ENCODE measurements at regions not wholly inside any gene's neighbourhood (a gene's known extent, or its start where the extent isn't known, plus 50 kb on each side); places are given as distances from the start of the nearest gene placed in this dataset.

- H3K9me2 ChIP-seq, result no peaks in the 10 kb centered on the region; the same call in 1 of the 2 replicates
- H2AFZ ChIP-seq (ENCODE audit: low read depth), result no peak overlapping the region
- no peak overlapping the region for H3K9ac ChIP-seq
- no peak overlapping the region for H3K4me3 ChIP-seq (ENCODE audit: low read depth in 2 of 2, low read length in 1 of 2)
- ChIA-PET CTCF (interaction anchor here (1.0 kb wide), 1 partner anchor 25 kb away, joined by 3 read pairs; no protein-coding TSS in a partner anchor), POLR2A (no interaction called here)
- H3K36me3 ChIP-seq (replicated peaks in 1 of 2; ENCODE audit: control insufficient read depth in 1 of 2, insufficient read depth in 2 of 2, low read length in 1 of 2), result peaks cover 0 to 5% of the 10 kb centered on the region in 2 experiments
- DNase-seq, result no peak
- H3K27ac ChIP-seq (ENCODE audit: low read depth in 2 of 2, low read length in 1 of 2), result no peak overlapping the region
- no peak overlapping the region for H3K4me2 ChIP-seq
- WGBS (ENCODE audit: low lambda C conversion rate), result 86% methylated on average over 9 of the region's 9 CpGs
- peaks cover 0 to 5% of the 10 kb centered on the region in 2 experiments; a peak in 3 of 4 replicates for H3K4me1 ChIP-seq (ENCODE audit: control insufficient read depth in 1 of 2, insufficient read depth in 2 of 2, low read depth in 1 of 2, low read length in 1 of 2)
- no peaks in the 10 kb centered on the region for H3K9me3 ChIP-seq
- H3K79me2 ChIP-seq (ENCODE audit: insufficient read depth), result peaks cover 78% of the 10 kb centered on the region
- no peaks in the 10 kb centered on the region for H3F3A ChIP-seq (replicated peaks; ENCODE audit: insufficient read depth)
- no peaks in the 10 kb centered on the region for H3K27me3 ChIP-seq (ENCODE audit: insufficient read depth)
- no peak for TF ChIP-seq CHD2 (IDR thresholded peaks at IDR 0.05; ENCODE audit: low read length, partially characterized antibody)
- TF ChIP-seq GATA2 (CRISPR knock-in tag; IDR thresholded peaks at IDR 0.05), result no peak
- TF ChIP-seq FOXJ3 (CRISPR knock-in tag; IDR thresholded peaks at IDR 0.05), result no peak
- no peak for TF ChIP-seq SIN3A (IDR thresholded peaks at IDR 0.05; ENCODE audit: borderline replicate concordance, low read depth, low read length)
- TF ChIP-seq TEAD4 (IDR thresholded peaks at IDR 0.05; ENCODE audit: borderline replicate concordance, insufficient read depth), result no peak
- TF ChIP-seq RXRA (IDR thresholded peaks at IDR 0.05; ENCODE audit: borderline replicate concordance, low read depth), result no peak
- TF ChIP-seq ZBTB33 (IDR thresholded peaks at IDR 0.05; ENCODE audit: borderline replicate concordance, low read depth), result no peak
- no peak for TF ChIP-seq NFIC (IDR thresholded peaks at IDR 0.05; ENCODE audit: borderline replicate concordance)
- TF ChIP-seq, protein P1, sequence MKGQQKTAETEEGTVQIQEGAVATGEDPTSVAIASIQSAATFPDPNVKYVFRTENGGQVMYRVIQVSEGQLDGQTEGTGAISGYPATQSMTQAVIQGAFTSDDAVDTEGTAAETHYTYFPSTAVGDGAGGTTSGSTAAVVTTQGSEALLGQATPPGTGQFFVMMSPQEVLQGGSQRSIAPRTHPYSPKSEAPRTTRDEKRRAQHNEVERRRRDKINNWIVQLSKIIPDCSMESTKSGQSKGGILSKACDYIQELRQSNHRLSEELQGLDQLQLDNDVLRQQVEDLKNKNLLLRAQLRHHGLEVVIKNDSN (IDR thresholded peaks at IDR 0.05; ENCODE audit: borderline replicate concordance, low read depth), result no peak
- TF ChIP-seq FOXM1 (IDR thresholded peaks at IDR 0.05; ENCODE audit: low read depth), result no peak
- no peak for TF ChIP-seq RCOR1 (IDR thresholded peaks at IDR 0.05; ENCODE audit: low read length)
- TF ChIP-seq, protein P2, sequence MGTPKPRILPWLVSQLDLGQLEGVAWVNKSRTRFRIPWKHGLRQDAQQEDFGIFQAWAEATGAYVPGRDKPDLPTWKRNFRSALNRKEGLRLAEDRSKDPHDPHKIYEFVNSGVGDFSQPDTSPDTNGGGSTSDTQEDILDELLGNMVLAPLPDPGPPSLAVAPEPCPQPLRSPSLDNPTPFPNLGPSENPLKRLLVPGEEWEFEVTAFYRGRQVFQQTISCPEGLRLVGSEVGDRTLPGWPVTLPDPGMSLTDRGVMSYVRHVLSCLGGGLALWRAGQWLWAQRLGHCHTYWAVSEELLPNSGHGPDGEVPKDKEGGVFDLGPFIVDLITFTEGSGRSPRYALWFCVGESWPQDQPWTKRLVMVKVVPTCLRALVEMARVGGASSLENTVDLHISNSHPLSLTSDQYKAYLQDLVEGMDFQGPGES (IDR thresholded peaks at IDR 0.05; ENCODE audit: low read depth, low read length), result no peak
- no peak for TF ChIP-seq RAD21 (IDR thresholded peaks at IDR 0.05; ENCODE audit: low read length)
- no peak for TF ChIP-seq SMC3 (IDR thresholded peaks at IDR 0.05; ENCODE audit: low read depth, low read length)
- no peak for TF ChIP-seq GABPA (IDR thresholded peaks at IDR 0.05; ENCODE audit: low read depth)
- peaks cover 3% of the 10 kb centered on the region; the same call in 1 of the 2 replicates for H4K20me1 ChIP-seq (ENCODE audit: insufficient read depth)
These were observed 413.7 kb downstream of the LIG4 start for GRCh38 chr13:107801621-107802020.
